ENCODE measurements at regions not wholly inside any gene's neighbourhood (a gene's known extent, or its start where the extent isn't known, plus 50 kb on each side); places are given as distances from the start of the nearest gene placed in this dataset.

DNA sequence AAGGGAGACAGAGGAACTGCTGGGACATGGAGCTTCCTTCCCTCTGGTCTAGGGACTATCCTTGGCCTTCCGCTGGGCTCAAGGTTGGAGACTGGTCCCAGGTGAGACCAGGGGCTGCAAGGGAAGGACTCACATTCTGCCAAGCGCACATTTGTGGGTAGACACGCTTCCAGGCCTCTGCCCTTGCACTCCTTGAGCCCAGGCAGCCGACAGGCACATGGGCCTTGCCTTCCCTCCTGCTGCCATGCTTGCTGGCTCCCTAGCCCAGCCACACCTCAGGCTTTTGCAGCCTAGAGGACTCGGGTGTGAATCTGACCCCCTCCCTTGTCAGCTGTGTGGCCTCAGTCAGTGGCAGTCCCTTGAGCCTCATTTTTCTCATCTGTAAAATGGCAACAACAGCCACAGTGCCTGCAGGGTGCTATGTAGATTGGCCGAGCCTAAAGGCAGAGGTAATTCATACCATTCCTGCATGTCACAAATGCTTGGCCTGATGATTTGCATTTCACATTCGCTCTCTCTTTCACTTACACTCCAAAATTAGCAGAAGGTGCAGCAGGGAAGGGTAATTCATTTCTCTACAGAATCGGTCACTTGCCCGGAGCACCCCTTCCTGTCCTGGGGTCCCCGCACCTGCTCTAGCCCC, 57.6 kb upstream of the NECTIN1 start:
- Histone ChIP-seq H3K23ac (ENCODE audit: insufficient read length, low read depth, low read length) (no peak overlapping the region), H3K9ac (ENCODE audit: extremely low read depth, insufficient read length, low read length) (no peak overlapping the region), H3K4ac (ENCODE audit: low read depth, low read length) (no peak overlapping the region), H3K14ac (ENCODE audit: insufficient read depth, low read length) (no peak overlapping the region), H4K5ac (ENCODE audit: insufficient read length, low read depth, low read length) (no peak overlapping the region), H3K18ac (ENCODE audit: insufficient read length, low read depth, low read length) (no peak overlapping the region), H3K27me3 (ENCODE audit: insufficient read depth, low read length) (no peaks in the 10 kb centered on the region), H2BK5ac (ENCODE audit: insufficient read length, low read length) (no peak overlapping the region), H3K79me1 (ENCODE audit: insufficient read depth, low read depth, low read length, poor library complexity, severe bottlenecking) (no peaks in the 10 kb centered on the region), H2BK15ac (ENCODE audit: low read depth, low read length) (no peak overlapping the region), H2BK20ac (ENCODE audit: low read depth, low read length, poor library complexity, severe bottlenecking) (no peak overlapping the region), H3T11ph (ENCODE audit: low read length) (no peak overlapping the region), H3K79me2 (ENCODE audit: insufficient read depth, low read length) (no peaks in the 10 kb centered on the region), H4K8ac (replicated peaks; ENCODE audit: insufficient read length, low read depth, low read length) (no peak overlapping the region), H2BK120ac (ENCODE audit: low read depth, low read length, poor library complexity, severe bottlenecking) (no peak overlapping the region), H2BK12ac (ENCODE audit: insufficient read length, low read depth, low read length) (no peak overlapping the region), H3K56ac (ENCODE audit: insufficient read length, low read depth, low read length) (no peak overlapping the region), H3K23me2 (ENCODE audit: insufficient read length, low read depth, low read length, poor library complexity, severe bottlenecking) (no peaks in the 10 kb centered on the region), H3K27ac (ENCODE audit: insufficient read length, low read depth, low read length) (no peak overlapping the region), H3K4me2 (ENCODE audit: insufficient read depth, insufficient read length, low read length) (no peak overlapping the region), H3K9me3 (ENCODE audit: control insufficient read depth, low read depth, low read length) (no peaks in the 10 kb centered on the region), H2AK5ac (ENCODE audit: insufficient read length, low read length) (no peak overlapping the region), H4K91ac (ENCODE audit: insufficient read length, low read depth, low read length) (no peak overlapping the region), H3K4me1 (ENCODE audit: insufficient read depth, low read length) (no peaks in the 10 kb centered on the region; the same call in 1 of the 2 replicates), H2AFZ (ENCODE audit: low read length) (no peak overlapping the region), H4K20me1 (ENCODE audit: control insufficient read depth, insufficient read depth, insufficient read length) (no peaks in the 10 kb centered on the region)
- H3K27ac Mint-ChIP-seq, result no peak overlapping the region
- no peaks in the 10 kb centered on the region for H3K9me3 Mint-ChIP-seq
- H3K4me3 Mint-ChIP-seq, result no peak overlapping the region
- TF ChIP-seq, protein P1, sequence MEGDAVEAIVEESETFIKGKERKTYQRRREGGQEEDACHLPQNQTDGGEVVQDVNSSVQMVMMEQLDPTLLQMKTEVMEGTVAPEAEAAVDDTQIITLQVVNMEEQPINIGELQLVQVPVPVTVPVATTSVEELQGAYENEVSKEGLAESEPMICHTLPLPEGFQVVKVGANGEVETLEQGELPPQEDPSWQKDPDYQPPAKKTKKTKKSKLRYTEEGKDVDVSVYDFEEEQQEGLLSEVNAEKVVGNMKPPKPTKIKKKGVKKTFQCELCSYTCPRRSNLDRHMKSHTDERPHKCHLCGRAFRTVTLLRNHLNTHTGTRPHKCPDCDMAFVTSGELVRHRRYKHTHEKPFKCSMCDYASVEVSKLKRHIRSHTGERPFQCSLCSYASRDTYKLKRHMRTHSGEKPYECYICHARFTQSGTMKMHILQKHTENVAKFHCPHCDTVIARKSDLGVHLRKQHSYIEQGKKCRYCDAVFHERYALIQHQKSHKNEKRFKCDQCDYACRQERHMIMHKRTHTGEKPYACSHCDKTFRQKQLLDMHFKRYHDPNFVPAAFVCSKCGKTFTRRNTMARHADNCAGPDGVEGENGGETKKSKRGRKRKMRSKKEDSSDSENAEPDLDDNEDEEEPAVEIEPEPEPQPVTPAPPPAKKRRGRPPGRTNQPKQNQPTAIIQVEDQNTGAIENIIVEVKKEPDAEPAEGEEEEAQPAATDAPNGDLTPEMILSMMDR (conservative IDR thresholded peaks at IDR 0.05), result no peak
- DNase-seq, result no peak
- no CpG with 5 or more reads among the region's 10 CpGs for WGBS (ENCODE audit: extremely low coverage, insufficient read length, low lambda C conversion rate)
- H3K27me3 Mint-ChIP-seq (ENCODE audit: low read depth), result peaks cover 37% of the 10 kb centered on the region
- H3K36me3 Mint-ChIP-seq (ENCODE audit: insufficient read depth in 1 of 3, low read depth in 3 of 3), result no peaks in the 10 kb centered on the region
- H3K4me1 Mint-ChIP-seq, result peaks cover 31 to 33% of the 10 kb centered on the region in 2 experiments
